Calu3 (cell line): ENCODE measurements at regions not wholly inside any gene's neighbourhood (a gene's known extent, or its start where the extent isn't known, plus 50 kb on each side); places are given as distances from the start of the nearest gene placed in this dataset.
"Not testable (repeated sequence)": the region's sequence is repeated elsewhere in the genome, so short reads cannot be mapped to it uniquely, and the experiment has no call there.

Experiments
- BruUV-seq: library from RNA; stranded (reverse); fragments of 400-500 nt; replicated peaks from 2 replicates; lab custom pipeline; 2021; lab: Mats Ljungman, UMichigan
- CTCF ChIA-PET: fragments of 300-600 bp; sonication (Branson Sonifier 250); formaldehyde crosslinking; loops from one replicate; lab custom pipeline; 2022; ENCODE audit warnings: antibody characterized with exemption; lab: Charles Lee
- DNase-seq: peaks from one replicate; pipeline ENCODE4 v3.0.0; 2022
- H3K27ac Mint-ChIP-seq: one replicate; pipeline ENCODE4 v1.8.0; 2022; ENCODE audit warnings: mixed read lengths; ENCODE audit not compliant: unreplicated experiment
- H3K27me3 Mint-ChIP-seq: one replicate; pipeline ENCODE4 v1.8.0; 2022; ENCODE audit warnings: mixed read lengths; ENCODE audit not compliant: unreplicated experiment
- H3K36me3 Mint-ChIP-seq: one replicate; pipeline ENCODE4 v1.8.0; 2022; ENCODE audit warnings: mild to moderate bottlenecking, moderate library complexity, mixed read lengths; ENCODE audit not compliant: insufficient read depth, unreplicated experiment
- H3K4me1 Mint-ChIP-seq: one replicate; pipeline ENCODE4 v1.8.0; 2022; ENCODE audit warnings: mild to moderate bottlenecking, low read depth, mixed read lengths; ENCODE audit not compliant: unreplicated experiment
- H3K4me3 Mint-ChIP-seq: one replicate; pipeline ENCODE4 v1.8.0; 2022; ENCODE audit warnings: mild to moderate bottlenecking, low read depth, moderate library complexity, mixed read lengths; ENCODE audit not compliant: unreplicated experiment
- H3K9me3 Mint-ChIP-seq: one replicate; pipeline ENCODE4 v1.8.0; 2022; ENCODE audit warnings: low read depth, mixed read lengths; ENCODE audit not compliant: unreplicated experiment
- intact Hi-C: fragments of 100-400 bp; cut with micrococcal nuclease; formaldehyde crosslinking; loops from one replicate; pipeline ENCODE4 v1.10.0; 2022; ENCODE audit not compliant: unreplicated experiment
- TF ChIP-seq, protein P1 (sequence below): fragments of 200-600 bp; IDR thresholded peaks from one replicate; pipeline ENCODE4 v1.8.0; 2022; ENCODE audit warnings: antibody characterized with exemption; ENCODE audit not compliant: unreplicated experiment

DNA sequence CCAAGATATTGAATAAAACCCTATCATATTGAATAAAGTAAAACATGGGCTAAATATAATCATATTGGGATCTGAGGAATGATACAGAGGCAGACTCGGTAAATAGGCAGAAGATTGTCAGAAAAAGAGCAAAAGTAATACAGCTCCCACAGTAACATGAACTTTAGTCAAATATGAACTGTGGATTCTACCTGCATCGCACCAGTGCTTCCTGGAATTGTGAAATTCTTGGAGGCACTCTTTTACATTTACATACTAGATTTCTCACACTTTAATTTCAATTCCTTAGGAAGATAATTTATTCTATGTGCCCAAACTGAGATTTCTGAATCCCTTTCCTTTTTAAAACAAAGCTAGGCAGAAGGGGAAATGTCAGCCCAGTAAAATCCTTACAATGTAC is 325.1 kb upstream of the SLC39A10 start:
- no peak overlapping the region for H3K27ac Mint-ChIP-seq
- no TSS peak for BruUV-seq
- H3K27me3 Mint-ChIP-seq, result no peaks in the 10 kb centered on the region
- intact Hi-C loops, result no loop called here
- TF ChIP-seq, protein P1, sequence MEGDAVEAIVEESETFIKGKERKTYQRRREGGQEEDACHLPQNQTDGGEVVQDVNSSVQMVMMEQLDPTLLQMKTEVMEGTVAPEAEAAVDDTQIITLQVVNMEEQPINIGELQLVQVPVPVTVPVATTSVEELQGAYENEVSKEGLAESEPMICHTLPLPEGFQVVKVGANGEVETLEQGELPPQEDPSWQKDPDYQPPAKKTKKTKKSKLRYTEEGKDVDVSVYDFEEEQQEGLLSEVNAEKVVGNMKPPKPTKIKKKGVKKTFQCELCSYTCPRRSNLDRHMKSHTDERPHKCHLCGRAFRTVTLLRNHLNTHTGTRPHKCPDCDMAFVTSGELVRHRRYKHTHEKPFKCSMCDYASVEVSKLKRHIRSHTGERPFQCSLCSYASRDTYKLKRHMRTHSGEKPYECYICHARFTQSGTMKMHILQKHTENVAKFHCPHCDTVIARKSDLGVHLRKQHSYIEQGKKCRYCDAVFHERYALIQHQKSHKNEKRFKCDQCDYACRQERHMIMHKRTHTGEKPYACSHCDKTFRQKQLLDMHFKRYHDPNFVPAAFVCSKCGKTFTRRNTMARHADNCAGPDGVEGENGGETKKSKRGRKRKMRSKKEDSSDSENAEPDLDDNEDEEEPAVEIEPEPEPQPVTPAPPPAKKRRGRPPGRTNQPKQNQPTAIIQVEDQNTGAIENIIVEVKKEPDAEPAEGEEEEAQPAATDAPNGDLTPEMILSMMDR, result no peak
- DNase-seq, result no peak
- H3K9me3 Mint-ChIP-seq, result no peaks in the 10 kb centered on the region
- H3K4me3 Mint-ChIP-seq, result no peak overlapping the region
- CTCF ChIA-PET, result no interaction called here
- no peaks in the 10 kb centered on the region for H3K36me3 Mint-ChIP-seq
- no peaks in the 10 kb centered on the region for H3K4me1 Mint-ChIP-seq

DNA sequence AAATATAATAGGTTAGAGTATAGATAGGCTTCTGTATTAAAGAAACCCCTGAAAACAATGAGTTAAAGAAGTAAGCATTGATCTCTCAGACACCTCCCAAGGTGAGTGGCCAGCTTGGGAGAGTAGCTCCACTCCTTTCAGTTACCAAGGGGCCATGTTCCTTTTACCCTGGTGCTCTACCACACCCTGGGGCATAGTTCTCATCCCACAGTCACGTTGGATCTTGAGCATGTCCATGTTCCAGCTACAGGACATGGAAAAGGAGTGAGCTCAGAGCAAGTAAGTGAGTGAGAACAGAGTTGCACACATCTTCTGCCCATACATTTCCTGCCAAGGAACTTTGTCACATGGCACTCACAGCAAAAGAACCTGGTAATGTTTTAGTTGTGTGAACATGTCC is 325.9 kb upstream of the SLC39A10 start:
- H3K27ac Mint-ChIP-seq, result no peak overlapping the region
- no TSS peak for BruUV-seq
- no peaks in the 10 kb centered on the region for H3K36me3 Mint-ChIP-seq
- no peak overlapping the region for H3K4me3 Mint-ChIP-seq
- CTCF ChIA-PET, result no interaction called here
- H3K9me3 Mint-ChIP-seq, result no peaks in the 10 kb centered on the region
- TF ChIP-seq, protein P1, result no peak
- H3K27me3 Mint-ChIP-seq, result no peaks in the 10 kb centered on the region
- no peaks in the 10 kb centered on the region for H3K4me1 Mint-ChIP-seq
- intact Hi-C loops, result no loop called here
- DNase-seq, result no peak

DNA sequence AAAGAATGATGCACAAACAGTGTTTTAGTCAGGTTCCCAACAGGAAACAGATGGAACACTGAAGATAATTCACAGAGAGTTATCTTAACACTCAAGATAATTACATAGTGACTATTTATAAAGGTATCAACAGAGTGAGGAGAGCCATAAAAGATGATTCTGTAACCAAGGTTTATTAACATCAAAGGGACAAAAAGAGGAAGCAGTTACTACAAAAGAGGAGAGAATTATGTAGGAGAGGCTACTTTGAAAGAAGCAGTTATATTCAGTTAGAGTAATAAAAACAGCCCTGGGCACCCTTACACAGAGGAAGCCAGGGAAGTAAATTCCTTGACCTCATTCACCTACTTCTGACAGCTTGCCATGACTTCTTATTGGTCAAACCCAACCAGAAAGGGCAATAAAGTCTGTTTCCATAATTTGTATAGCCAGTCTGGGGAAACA is 326.5 kb upstream of the SLC39A10 start:
- H3K4me1 Mint-ChIP-seq, result no peaks in the 10 kb centered on the region
- H3K27me3 Mint-ChIP-seq, result no peaks in the 10 kb centered on the region
- CTCF ChIA-PET, result no interaction called here
- no TSS peak for BruUV-seq
- H3K27ac Mint-ChIP-seq, result no peak overlapping the region
- H3K9me3 Mint-ChIP-seq, result no peaks in the 10 kb centered on the region
- intact Hi-C loops, result no loop called here
- no peaks in the 10 kb centered on the region for H3K36me3 Mint-ChIP-seq
- TF ChIP-seq, protein P1, result no peak
- H3K4me3 Mint-ChIP-seq, result no peak overlapping the region
- DNase-seq, result no peak

DNA sequence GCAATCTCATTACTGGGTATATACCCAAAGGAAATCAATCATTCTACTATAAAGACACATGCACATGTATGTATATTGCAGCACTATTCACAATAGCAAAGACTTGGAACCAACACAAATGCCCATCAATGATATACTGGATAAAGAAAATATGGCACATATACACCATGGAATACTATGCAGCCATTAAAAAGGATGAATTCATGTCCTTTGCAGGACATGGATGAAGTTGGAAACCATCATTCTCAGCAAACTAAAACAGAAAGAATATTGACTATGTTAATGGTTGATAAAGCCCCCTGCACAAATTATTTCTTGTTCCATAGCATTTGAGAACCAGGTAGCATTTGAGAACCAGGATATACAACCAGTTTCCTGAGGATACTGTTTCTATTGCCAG is 327.2 kb upstream of the SLC39A10 start:
- BruUV-seq, H3K36me3 Mint-ChIP-seq, H3K4me1 Mint-ChIP-seq, H3K27ac Mint-ChIP-seq, H3K4me3 Mint-ChIP-seq, H3K9me3 Mint-ChIP-seq, intact Hi-C loops, DNase-seq, H3K27me3 Mint-ChIP-seq, CTCF ChIA-PET: not testable (repeated sequence)

DNA sequence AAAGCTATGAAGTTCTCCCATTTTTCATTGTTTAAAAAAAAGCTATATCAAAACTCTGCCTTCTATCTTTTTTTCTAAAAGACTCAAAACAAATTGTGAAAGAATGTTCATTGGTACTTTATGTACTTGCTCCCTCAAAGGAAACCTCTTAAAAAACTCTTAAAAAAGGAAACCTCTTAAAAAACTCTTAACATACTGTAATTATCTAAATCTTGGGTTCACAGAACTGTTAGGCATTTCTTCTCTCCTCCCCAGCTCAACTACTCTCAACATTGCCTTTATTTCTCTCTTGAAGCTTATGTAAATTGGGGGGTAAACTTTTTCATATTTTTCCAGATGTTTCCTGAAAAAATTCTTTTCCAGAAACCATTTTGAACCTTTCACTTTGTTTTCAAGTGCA is 330.5 kb upstream of the SLC39A10 start:
- TF ChIP-seq, protein P1, result no peak
- Mint-ChIP-seq H3K4me3 (no peak overlapping the region), H3K9me3 (peaks cover 2% of the 10 kb centered on the region), H3K36me3 (no peaks in the 10 kb centered on the region), H3K27me3 (no peaks in the 10 kb centered on the region), H3K4me1 (no peaks in the 10 kb centered on the region), H3K27ac (no peak overlapping the region)
- no TSS peak for BruUV-seq
- intact Hi-C loops, result no loop called here
- CTCF ChIA-PET, result no interaction called here
- DNase-seq, result no peak
